HG03039 (cell line): ENCODE measurements at regions not wholly inside any gene's neighbourhood (a gene's known extent, or its start where the extent isn't known, plus 50 kb on each side); places are given as distances from the start of the nearest gene placed in this dataset.

ENCODE experiments used
- ATAC-seq: cut with Tn5 transposase; IDR thresholded peaks from one replicate; pipeline ENCODE4 v1.9.1; 2021; ENCODE audit warnings: mild to moderate bottlenecking, moderate library complexity; ENCODE audit not compliant: unreplicated experiment

DNA sequence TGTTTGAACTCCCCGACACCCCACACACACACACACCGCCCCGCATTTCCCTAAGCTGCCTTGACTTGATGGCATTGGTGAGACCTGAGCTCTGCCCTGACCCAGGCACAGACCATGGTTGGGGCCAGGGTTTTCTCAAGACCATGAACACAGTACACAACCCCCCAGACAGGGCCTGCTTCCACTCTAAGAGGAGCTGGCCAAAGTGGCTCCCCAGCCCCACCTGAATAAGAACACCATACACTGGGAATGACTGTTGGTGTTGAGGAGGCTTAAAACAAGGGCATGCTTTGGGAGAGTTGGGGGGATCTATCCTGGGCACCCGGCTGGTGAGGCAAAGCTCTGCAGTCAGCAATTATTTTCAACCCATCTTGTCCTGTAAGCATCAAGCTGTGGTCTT, 77.6 kb upstream of the SYT6 start:
- no peak for ATAC-seq

DNA sequence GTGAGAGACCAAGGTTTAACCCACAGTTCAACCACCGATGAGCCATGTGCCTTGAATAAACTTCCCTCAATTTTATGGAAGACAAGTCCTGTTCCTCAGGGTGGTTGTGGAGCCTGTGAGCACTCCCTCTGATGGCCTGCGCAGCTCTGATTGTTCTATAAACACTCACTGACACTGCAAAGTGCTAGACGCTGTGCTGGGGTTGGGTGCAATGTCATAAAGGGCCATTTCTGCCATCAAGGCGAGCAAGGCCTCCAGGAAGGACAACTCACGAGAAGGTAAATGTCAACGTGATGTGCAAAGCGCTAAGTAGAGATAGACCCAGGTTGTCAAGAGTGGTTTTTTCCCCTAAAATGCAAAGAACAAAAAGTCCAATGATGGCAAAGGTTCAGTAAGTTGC, 75.7 kb upstream of the SYT6 start:
- no peak for ATAC-seq

DNA sequence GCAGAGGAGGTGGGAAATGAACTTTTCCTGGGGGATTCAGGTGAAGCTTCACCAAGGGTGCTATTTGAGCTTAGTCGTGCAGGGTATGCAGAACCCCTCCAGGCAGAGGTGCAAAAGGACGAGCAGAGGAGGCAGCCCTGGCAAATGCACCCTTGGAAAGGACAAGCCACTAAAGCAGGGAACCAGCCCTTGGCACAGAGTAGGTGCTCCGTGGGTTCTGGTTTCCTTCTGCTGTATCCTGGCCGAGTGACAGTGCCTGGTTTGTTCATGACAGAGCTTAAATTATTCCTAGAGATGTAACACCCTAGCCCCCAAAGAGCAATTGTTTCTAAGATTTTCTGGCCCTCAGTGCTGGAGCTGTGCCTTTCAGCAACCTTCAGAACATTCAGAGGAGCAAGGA, 73.4 kb upstream of the SYT6 start:
- no peak for ATAC-seq

DNA sequence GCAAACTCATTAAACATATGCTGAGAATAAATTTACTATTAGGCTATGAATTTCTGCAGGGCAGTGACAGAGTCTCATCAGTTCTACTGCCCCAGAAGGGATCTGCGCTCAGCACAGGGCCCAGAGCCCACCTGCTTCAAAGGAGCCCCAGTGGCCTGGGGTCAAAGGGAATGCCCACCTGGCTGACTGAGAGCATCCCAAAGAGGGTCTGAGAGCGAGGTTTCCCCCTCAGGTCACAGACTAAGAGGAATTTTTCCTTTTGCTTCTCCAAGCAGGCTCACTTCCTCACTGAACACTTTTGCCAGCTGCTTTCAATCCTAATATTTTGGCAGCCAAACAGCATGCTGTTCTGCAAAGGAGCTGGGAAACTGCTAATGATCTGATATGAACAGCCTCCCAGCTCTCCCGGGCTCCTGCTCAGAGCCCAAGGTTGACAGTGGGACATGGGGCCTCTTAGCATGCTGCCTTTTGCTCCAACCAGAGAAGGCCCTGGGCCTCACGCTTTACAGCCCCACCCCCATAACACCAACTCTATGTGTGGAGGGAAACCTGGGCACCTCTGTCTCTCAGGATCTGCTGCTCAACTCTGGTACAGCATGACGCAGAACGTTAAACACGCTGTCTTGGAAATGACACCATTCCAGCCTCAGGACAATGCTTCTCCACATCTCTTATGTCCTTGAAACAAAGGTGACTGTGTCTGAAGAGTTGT, 70.7 kb upstream of the SYT6 start:
- ATAC-seq, result no peak

DNA sequence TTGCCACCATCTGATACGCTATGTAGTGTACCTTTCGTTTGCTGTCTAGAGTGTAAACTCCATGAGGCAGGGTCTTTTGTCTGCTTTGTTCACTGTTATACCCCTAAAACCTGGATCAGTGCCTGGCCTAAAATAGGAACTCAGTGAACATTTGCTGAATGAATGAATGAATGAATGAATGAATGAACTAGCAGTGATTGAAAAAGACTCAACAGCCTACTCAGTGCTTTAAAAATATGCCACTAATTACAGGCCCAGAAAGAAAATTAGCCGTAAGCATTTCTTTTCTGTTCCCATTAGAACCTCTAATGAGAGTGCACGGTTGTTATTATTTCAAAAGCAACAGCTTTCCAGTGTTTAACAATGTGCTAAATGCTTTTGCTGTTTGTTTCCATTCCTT, 69.3 kb upstream of the SYT6 start:
- ATAC-seq, result no peak

DNA sequence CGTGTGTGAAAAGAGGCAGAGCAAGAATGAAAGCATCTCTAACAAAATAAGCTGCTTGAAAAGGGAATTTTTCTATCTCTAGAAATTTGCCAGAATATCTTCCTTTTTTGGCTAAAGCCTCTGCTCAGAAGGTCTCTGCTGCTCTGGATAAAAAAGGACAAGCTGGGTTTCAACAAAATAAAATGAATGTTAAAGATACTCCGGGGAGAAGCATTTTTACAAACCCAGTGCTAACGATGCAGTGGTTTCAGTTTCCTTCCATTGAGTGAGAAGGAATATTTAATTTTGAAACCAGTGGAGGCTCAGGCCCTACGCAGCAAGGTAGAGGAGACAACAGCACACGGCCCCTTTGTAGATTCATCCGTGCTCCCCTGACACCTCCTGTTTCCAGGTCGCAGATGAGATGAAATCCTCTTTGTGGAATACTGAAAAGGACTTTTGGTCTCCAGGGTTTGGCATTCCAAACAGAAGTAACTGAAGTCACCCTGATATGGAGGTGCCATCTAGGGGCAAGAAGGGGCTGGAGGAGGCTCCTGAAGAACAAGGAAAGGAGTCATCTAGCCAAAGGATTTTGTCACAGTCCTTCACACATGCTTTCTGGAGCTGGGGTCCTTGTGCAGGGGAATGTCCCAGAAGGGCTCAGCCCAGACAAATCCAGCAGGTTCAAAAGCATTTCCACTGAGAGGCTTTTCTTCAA, 65.7 kb upstream of the SYT6 start:
- no peak for ATAC-seq

DNA sequence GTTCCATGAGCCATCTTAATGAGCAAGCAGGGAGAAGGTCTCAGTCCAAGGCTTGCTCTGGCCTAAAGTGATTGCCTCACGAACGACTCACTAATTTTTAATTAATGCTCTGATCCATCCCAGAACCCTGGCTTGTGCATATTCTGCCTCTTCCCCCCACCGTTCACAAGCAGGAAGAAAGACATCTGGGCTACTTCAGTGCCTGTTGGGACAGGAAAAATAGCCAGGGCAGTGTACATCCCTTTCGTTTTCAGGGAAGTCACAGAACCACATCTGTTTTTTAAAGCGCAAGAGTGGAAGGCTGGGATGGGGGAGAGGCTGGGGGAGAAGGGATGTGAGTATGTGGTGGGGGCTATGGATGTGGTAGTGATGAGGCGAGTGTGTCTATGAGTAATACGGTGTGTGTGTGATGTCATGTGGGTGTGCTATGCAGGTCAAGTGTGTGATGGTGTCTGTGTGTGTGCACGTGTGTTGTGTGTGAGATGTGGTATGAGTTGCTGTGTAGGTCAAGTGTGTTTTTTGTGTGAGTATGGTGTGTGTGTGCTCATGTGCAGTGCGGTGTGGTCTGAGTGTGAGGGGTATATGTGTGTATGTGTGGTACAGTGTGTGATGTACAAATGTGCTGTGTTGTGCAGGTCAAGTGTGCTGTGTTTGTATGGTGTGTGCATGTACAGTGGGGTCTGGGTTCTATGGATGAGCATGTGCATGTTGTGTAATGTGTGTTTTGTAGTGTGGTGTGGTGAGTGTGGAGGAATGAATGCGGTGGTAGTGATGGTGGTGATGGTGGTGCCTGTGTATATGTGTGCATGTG, 64.9 kb upstream of the SYT6 start:
- no peak for ATAC-seq

DNA sequence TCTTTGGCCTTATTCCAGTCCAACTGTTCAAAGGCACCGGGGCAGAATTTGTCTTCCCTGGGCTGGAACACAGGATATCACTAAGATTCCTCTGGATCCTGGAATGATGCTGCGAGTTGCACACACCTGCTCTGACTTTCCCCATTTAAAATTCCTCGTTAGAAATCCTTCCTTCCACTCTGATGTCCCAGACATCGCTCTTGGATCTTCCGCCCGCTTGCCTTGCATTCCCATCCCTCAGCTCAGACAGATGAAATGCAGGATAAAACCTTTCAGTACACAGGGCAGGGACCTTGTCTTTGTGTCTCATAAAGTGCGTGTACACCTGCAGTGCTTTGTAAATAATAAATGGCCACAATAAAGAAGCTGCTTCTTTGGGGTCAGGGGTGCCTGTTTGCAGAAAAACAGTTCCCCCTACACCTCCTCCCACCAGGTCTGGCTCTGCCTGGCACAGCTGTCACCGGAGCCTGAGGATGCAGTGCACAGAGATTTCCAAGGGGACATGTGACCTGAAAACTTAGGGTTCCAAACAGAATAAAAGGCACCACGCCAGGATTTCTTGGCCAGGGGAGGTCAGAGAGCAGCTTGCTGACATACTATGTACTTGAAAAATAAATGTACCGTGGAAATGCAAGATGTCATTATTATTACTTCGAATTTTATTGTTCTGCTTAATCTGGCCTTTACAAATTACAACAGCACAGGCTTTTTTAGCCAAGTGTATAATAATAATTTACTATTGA, 62.9 kb upstream of the SYT6 start:
- ATAC-seq, result no peak

DNA sequence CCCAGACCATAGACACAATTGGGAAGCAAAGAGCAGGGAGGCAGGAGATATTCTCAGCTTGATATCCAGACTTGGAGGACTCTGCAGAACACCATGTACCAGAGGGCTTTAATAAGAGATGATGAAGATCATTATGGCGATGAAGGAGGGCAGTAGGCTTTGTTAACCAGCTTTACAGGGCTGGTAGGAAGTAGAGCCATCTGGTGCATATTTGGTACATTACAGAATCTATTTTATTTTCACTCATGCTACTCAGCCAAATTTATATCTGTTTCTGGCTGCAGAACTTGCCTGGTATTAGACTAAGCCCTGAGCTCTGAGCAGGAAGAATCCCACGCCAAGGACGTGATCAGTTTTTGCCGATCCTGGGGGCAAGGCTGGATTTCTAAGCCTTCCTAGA, 61.8 kb upstream of the SYT6 start:
- no peak for ATAC-seq

DNA sequence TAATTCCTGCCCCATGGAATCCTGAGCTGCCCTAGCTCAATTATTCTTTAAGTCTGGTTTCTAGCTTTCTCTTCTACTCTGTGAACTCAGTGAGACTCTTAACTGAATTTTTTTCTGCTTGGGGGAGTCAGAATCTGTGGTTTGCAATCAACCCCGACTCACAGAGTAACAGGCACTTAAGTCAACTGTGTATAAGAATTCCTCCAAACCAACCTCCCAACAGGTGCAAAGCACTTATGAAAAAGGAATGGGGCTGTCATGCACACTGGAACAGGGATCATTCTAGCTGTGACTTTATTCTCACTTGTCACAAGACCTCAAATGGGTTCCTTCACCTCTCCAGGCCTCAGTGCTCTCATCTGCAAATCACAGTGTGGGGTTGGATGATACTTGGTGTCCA, 60.3 kb upstream of the SYT6 start:
- no peak for ATAC-seq

DNA sequence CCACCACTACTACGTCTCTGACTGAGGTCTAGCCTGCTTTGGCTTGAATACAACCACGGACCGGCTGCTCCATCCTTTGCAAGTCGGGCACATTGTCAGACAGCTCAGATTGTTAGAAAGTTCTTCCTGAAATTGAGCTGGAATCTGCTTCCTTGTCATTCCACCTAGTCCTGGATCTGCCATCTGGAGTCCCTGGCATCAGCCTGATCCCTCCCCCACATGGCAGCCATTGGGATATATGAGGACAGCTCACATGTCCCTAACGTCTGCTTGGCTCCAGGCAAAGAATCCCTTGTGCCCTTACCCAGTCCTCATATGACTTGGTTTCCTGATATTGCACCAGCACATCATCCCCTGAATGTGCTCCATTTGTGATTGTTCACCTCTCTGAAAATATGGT, 56.3 kb upstream of the SYT6 start:
- ATAC-seq, result no peak

DNA sequence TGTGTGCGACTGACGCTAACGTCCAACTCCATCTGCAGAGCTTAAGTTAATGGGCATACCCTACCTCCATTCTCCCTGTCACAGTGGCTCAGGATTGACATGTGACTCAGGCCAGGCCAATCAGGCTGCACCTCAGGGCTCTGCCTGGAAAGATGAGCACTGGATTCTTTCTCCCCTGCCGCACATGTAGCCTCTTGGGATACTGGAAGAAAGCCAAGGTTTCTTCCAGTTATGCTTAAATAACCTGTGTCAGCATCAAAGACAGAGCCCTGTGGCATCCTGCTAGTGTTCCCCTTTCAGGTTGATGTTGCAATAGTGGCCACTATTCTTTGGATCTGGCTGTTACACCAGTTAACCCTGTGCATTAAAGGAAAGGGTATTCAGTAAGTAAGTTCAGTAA, 55.0 kb upstream of the SYT6 start:
- ATAC-seq, result no peak

DNA sequence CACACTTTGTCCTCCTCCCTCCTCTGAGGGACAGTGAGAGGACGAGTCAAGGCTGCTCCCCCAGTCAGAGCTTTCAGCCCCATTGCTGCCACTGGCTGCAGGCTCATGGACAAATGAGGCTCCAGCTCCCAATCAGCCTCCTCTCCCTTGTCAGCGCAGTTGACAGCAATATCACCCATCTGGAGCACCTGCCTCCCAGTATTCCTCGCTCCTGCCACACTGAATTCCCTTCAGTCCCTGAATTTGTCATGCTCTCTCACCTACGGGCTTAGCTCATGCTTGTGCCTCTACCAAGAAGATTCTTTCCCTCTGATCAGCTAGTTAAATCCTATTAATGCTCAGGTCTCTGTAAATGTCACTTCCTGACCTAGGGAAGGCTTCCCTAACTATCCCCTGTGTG, 54.4 kb upstream of the SYT6 start:
- ATAC-seq, result no peak

DNA sequence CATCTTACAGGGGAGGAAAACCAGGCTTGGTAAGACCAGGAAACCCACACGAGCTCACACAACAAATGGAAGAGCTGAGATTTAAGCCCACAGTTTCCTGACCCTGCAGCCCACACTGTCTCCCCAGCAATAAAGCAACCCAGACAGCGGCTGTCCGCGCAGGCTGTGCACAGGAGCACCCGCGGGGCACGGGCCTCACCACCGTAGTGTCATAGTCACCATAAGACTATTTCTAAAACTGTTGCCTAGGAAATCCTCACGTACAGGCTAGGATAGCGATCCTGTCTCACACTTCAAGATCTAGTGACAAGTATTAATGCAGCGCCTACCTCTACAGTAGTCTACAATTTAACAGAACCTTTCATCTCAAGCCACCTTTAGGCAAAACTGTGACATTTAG, 54.0 kb upstream of the SYT6 start:
- ATAC-seq, result no peak

DNA sequence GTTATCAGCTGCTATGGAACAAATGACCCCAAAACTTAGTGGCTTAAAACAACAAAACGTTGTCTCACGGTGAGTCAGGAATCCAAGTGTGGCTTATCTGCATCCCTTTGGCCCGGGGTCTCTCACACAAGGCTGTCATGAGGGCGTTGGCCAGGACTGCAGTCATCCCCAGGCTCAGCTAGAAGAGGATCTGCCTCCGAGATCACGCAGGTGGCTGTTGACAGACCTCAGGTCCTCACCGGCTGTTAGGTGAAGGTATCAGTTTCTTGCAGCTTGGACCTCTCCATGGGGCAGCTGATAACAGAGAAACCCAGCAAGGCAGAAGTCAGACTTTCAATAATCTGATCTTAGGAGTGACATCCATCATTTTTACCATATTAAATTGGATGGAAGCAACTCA, 52.7 kb upstream of the SYT6 start:
- ATAC-seq, result no peak

DNA sequence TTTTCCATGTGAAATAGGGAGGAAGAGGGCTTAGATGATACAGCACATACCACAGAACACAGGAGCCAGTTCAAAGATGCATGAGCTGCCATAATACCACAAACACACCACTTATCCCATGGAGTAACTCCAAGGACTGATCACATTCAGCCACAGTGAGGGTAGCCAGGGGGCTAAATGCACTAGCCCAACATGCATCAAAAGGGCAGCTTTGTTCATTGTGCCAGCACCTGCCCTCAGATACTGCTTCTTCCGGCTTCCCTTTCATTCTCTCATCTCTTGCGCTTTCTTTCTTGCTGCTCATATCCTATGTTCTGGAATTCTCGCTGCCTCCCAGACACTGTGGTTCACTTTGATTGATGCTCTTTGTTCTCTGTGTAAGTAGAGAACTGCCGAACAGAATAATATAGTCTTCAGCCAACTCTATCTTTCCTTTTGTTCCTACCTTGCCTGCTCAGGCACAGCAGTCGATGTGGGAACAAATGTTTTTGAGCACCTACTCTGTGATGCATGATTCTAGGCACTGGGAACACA, 50.0 kb upstream of the SYT6 start:
- no peak for ATAC-seq
